ENCODE measurements at regions not wholly inside any gene's neighbourhood (a gene's known extent, or its start where the extent isn't known, plus 50 kb on each side); places are given as distances from the start of the nearest gene placed in this dataset.

GRCh38 chr2:167733747-167734146 lies 513.6 kb downstream of the STK39 start:
- H3K36me3 ChIP-seq (ENCODE audit: low read depth) = no peaks in the 10 kb centered on the region
- no peaks in the 10 kb centered on the region for H3K27me3 ChIP-seq (replicated peaks; ENCODE audit: insufficient read depth)
- no peak overlapping the region for H3K27ac ChIP-seq
- TF ChIP-seq EZH2phosphoT487 (IDR thresholded peaks at IDR 0.05; ENCODE audit: insufficient read depth, low read depth) (no peak), EZH2 (IDR thresholded peaks at IDR 0.05; ENCODE audit: insufficient read depth, poor library complexity, severe bottlenecking) (no peak)
- no peak overlapping the region for H2AFZ ChIP-seq
- no peak overlapping the region for H3K4me3 ChIP-seq
- no peaks in the 10 kb centered on the region for H3K9me2 ChIP-seq (ENCODE audit: insufficient read depth)
- 27% methylated on average over 2 of the region's 2 CpGs for WGBS, 2 experiments (ENCODE audit: low coverage in 1 of 2, low lambda C conversion rate in 2 of 2, missing lambda C conversion rate in 2 of 2)
- H3K4me1 ChIP-seq (ENCODE audit: insufficient read depth) = no peaks in the 10 kb centered on the region
- H3K9me3 ChIP-seq (ENCODE audit: low read depth) = no peaks in the 10 kb centered on the region
- H3K4me2 ChIP-seq (ENCODE audit: unreplicated experiment) = no peak overlapping the region
- H3F3A ChIP-seq (ENCODE audit: insufficient read depth) = no peaks in the 10 kb centered on the region
- no peaks in the 10 kb centered on the region for H3K79me2 ChIP-seq (ENCODE audit: insufficient read depth)
- no peak for DNase-seq
- no peak overlapping the region for H3K9ac ChIP-seq
- in situ Hi-C loops (cut with MboI) = no loop called here
- no peaks in the 10 kb centered on the region for H4K20me1 ChIP-seq (ENCODE audit: insufficient read depth)

GRCh38 chr2:167732326-167732725 lies 515.1 kb downstream of the STK39 start:
- Histone ChIP-seq H3K9me2 (ENCODE audit: insufficient read depth) (no peaks in the 10 kb centered on the region), H3K9me3 (ENCODE audit: low read depth) (no peaks in the 10 kb centered on the region), H3K36me3 (ENCODE audit: low read depth) (no peaks in the 10 kb centered on the region), H3K79me2 (ENCODE audit: insufficient read depth) (no peaks in the 10 kb centered on the region), H3K9ac (no peak overlapping the region), H3K4me2 (ENCODE audit: unreplicated experiment) (no peak overlapping the region), H3F3A (ENCODE audit: insufficient read depth) (no peaks in the 10 kb centered on the region), H2AFZ (no peak overlapping the region), H3K4me1 (ENCODE audit: insufficient read depth) (no peaks in the 10 kb centered on the region), H3K27ac (no peak overlapping the region), H4K20me1 (ENCODE audit: insufficient read depth) (no peaks in the 10 kb centered on the region), H3K4me3 (no peak overlapping the region), H3K27me3 (replicated peaks; ENCODE audit: insufficient read depth) (no peaks in the 10 kb centered on the region)
- TF ChIP-seq EZH2phosphoT487 (IDR thresholded peaks at IDR 0.05; ENCODE audit: insufficient read depth, low read depth) = no peak
- TF ChIP-seq EZH2 (IDR thresholded peaks at IDR 0.05; ENCODE audit: insufficient read depth, poor library complexity, severe bottlenecking) = no peak
- in situ Hi-C loops (cut with MboI) = no loop called here
- no peak for DNase-seq
- WGBS, 2 experiments (ENCODE audit: low coverage in 1 of 2, low lambda C conversion rate in 2 of 2, missing lambda C conversion rate in 2 of 2) = 58 to 61% methylated on average over 4 of the region's 4 CpGs

- H3K9ac ChIP-seq = no peak overlapping the region
- H3K9me2 ChIP-seq (ENCODE audit: insufficient read depth) = no peaks in the 10 kb centered on the region
- WGBS, 2 experiments (ENCODE audit: low coverage in 1 of 2, low lambda C conversion rate in 2 of 2, missing lambda C conversion rate in 2 of 2) = 32 to 39% methylated on average over 3 of the region's 3 CpGs
- no peaks in the 10 kb centered on the region for H3F3A ChIP-seq (ENCODE audit: insufficient read depth)
- no peak overlapping the region for H2AFZ ChIP-seq
- H3K79me2 ChIP-seq (ENCODE audit: insufficient read depth) = no peaks in the 10 kb centered on the region
- no peaks in the 10 kb centered on the region for H3K36me3 ChIP-seq (ENCODE audit: low read depth)
- TF ChIP-seq EZH2phosphoT487 (IDR thresholded peaks at IDR 0.05; ENCODE audit: insufficient read depth, low read depth) (no peak), EZH2 (IDR thresholded peaks at IDR 0.05; ENCODE audit: insufficient read depth, poor library complexity, severe bottlenecking) (no peak)
- H3K27ac ChIP-seq = no peak overlapping the region
- DNase-seq = no peak
- H3K4me3 ChIP-seq = no peak overlapping the region
- H3K4me2 ChIP-seq (ENCODE audit: unreplicated experiment) = no peak overlapping the region
- no peaks in the 10 kb centered on the region for H3K27me3 ChIP-seq (replicated peaks; ENCODE audit: insufficient read depth)
- H4K20me1 ChIP-seq (ENCODE audit: insufficient read depth) = no peaks in the 10 kb centered on the region
- no peaks in the 10 kb centered on the region for H3K4me1 ChIP-seq (ENCODE audit: insufficient read depth)
- H3K9me3 ChIP-seq (ENCODE audit: low read depth) = no peaks in the 10 kb centered on the region
- in situ Hi-C loops (cut with MboI) = no loop called here
These were observed 517.5 kb downstream of the STK39 start for GRCh38 chr2:167729911-167730310.

GRCh38 chr2:167726788-167727187 lies 520.6 kb downstream of the STK39 start:
- 24 to 26% methylated on average over 2 of the region's 2 CpGs for WGBS, 2 experiments (ENCODE audit: low coverage in 1 of 2, low lambda C conversion rate in 2 of 2, missing lambda C conversion rate in 2 of 2)
- in situ Hi-C loops (cut with MboI) = no loop called here
- no peaks in the 10 kb centered on the region for H4K20me1 ChIP-seq (ENCODE audit: insufficient read depth)
- H3K4me3 ChIP-seq = no peak overlapping the region
- TF ChIP-seq EZH2phosphoT487 (IDR thresholded peaks at IDR 0.05; ENCODE audit: insufficient read depth, low read depth) = no peak
- no peak overlapping the region for H3K4me2 ChIP-seq (ENCODE audit: unreplicated experiment)
- H3K27ac ChIP-seq = no peak overlapping the region
- H2AFZ ChIP-seq = no peak overlapping the region
- H3K9ac ChIP-seq = no peak overlapping the region
- no peaks in the 10 kb centered on the region for H3K9me2 ChIP-seq (ENCODE audit: insufficient read depth)
- no peaks in the 10 kb centered on the region for H3K79me2 ChIP-seq (ENCODE audit: insufficient read depth)
- H3K36me3 ChIP-seq (ENCODE audit: low read depth) = no peaks in the 10 kb centered on the region
- no peaks in the 10 kb centered on the region for H3K27me3 ChIP-seq (replicated peaks; ENCODE audit: insufficient read depth)
- no peaks in the 10 kb centered on the region for H3K4me1 ChIP-seq (ENCODE audit: insufficient read depth)
- no peak for DNase-seq
- no peaks in the 10 kb centered on the region for H3F3A ChIP-seq (ENCODE audit: insufficient read depth)
- no peaks in the 10 kb centered on the region for H3K9me3 ChIP-seq (ENCODE audit: low read depth)

GRCh38 chr2:167721593-167721992 lies 525.8 kb downstream of the STK39 start:
- TF ChIP-seq EZH2 (IDR thresholded peaks at IDR 0.05; ENCODE audit: insufficient read depth, poor library complexity, severe bottlenecking) = no peak
- no peak for TF ChIP-seq EZH2phosphoT487 (IDR thresholded peaks at IDR 0.05; ENCODE audit: insufficient read depth, low read depth)
- Histone ChIP-seq H3K27ac (no peak overlapping the region), H4K20me1 (ENCODE audit: insufficient read depth) (no peaks in the 10 kb centered on the region), H3K4me1 (ENCODE audit: insufficient read depth) (no peaks in the 10 kb centered on the region), H3F3A (ENCODE audit: insufficient read depth) (no peaks in the 10 kb centered on the region), H3K9me3 (ENCODE audit: low read depth) (no peaks in the 10 kb centered on the region), H3K36me3 (ENCODE audit: low read depth) (no peaks in the 10 kb centered on the region), H3K4me2 (ENCODE audit: unreplicated experiment) (no peak overlapping the region), H3K9ac (no peak overlapping the region), H3K79me2 (ENCODE audit: insufficient read depth) (no peaks in the 10 kb centered on the region), H3K9me2 (ENCODE audit: insufficient read depth) (no peaks in the 10 kb centered on the region), H3K27me3 (replicated peaks; ENCODE audit: insufficient read depth) (no peaks in the 10 kb centered on the region), H3K4me3 (no peak overlapping the region), H2AFZ (no peak overlapping the region)
- 27 to 48% methylated on average over 3 of the region's 3 CpGs for WGBS, 2 experiments (ENCODE audit: low coverage in 1 of 2, low lambda C conversion rate in 2 of 2, missing lambda C conversion rate in 2 of 2)
- DNase-seq = no peak
- in situ Hi-C loops (cut with MboI) = no loop called here

Measured in GM23248 (cell line).